Peyer's patch (tissue), 4 donors: ENCODE measurements at regions not wholly inside any gene's neighbourhood (a gene's known extent, or its start where the extent isn't known, plus 50 kb on each side); places are given as distances from the start of the nearest gene placed in this dataset.

ENCODE experiments used
- CTCF ChIP-seq, 6 experiments: fragments of 450-650 bp in 4 of 6; fragments of 200-600 bp in 2 of 6; sonication (generic) in 1 of 6; IDR thresholded peaks; one replicate each; pipeline ENCODE4 v1.5.1; 2017 to 2019; ENCODE audit warnings: antibody characterized with exemption in 6 of 6, mild to moderate bottlenecking in 3 of 6, moderate library complexity in 1 of 6
- POLR2A ChIP-seq, 2 donors: fragments of 450-650 bp; IDR thresholded peaks; one replicate each; pipeline ENCODE4 v1.5.1; 2017; ENCODE audit warnings: antibody characterized with exemption in 2 of 2, mild to moderate bottlenecking in 2 of 2, moderate library complexity in 2 of 2

- TF ChIP-seq CTCF (IDR thresholded peaks at IDR 0.05): no peak
- no peak for TF ChIP-seq POLR2A (IDR thresholded peaks at IDR 0.05)
Observed at GRCh38 chr7:80284855-80285254, 150.2 kb downstream of the GNAI1 start.
